ENCODE measurements at regions not wholly inside any gene's neighbourhood (a gene's known extent, or its start where the extent isn't known, plus 50 kb on each side); places are given as distances from the start of the nearest gene placed in this dataset.

DNA sequence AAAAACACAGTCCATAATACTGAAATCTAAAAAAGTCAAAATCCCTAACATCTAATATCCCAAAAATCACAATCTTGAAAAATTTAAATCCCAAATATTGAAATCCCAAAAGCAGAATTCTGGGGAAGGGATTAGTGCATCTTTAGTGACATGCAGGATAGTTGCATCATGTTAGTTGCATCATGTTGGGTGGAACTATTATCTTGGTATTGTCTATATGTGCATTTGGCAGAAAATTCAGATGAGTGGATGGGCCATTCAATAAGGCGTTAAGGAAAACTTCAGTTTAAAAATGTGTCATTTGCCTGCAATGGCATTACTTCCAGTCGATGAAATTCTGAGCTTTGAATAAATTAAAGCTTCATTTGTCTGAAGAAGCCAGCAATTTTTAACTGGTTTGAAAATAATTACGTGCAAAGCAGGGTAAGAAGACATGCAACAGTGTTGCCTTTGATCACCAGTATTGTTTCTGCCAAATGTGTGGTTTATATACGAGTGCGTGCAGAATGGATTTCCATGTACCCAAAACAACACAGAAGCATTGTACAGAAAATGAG, 221.4 kb upstream of the NFE2L3 start:
- DNase-seq = no peak

- DNase-seq = no peak
Observed at GRCh38 chr7:25931156-25931555, 220.8 kb upstream of the NFE2L3 start.

GRCh38 chr7:25933921-25934320, 218.1 kb upstream of the NFE2L3 start:
- DNase-seq = no peak

DNA sequence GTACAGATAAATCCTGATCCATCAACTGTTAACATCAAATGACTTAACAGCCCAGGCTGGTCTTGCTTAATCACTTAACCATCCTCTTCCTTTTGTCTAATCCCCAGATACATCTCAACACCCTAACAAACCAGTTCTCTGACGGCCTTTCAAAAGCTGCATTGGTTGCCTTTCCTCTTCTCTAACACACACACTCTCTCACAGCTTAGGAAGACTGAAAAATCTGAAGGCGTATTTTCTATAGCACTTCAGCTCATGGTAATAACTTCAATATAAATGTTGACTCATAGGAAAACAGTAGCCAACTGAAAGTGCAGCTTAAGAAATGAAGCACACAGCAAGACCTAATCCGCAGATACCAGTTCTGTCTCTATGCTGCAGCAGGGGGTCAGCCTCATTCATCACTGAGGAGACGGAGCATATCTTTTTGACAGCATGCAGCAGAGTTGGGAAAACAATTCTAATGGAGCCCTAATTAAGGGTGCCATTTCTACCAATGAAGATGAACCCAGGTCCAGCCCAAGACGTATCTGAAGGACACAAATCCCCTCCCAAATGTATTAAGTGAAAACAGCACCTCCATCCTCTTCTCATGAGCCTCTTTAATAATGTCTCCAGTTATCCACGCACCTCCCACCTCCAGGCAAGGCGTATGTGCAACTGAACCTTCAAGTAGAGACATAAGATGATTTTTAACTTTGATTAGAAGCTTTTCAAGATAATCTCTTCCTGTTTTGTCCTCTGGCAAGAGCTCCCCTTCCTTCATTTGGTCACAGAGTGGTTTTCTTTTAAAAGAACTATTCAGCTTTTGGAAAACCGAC, 211.7 kb upstream of the NFE2L3 start:
- no peak for DNase-seq

DNA sequence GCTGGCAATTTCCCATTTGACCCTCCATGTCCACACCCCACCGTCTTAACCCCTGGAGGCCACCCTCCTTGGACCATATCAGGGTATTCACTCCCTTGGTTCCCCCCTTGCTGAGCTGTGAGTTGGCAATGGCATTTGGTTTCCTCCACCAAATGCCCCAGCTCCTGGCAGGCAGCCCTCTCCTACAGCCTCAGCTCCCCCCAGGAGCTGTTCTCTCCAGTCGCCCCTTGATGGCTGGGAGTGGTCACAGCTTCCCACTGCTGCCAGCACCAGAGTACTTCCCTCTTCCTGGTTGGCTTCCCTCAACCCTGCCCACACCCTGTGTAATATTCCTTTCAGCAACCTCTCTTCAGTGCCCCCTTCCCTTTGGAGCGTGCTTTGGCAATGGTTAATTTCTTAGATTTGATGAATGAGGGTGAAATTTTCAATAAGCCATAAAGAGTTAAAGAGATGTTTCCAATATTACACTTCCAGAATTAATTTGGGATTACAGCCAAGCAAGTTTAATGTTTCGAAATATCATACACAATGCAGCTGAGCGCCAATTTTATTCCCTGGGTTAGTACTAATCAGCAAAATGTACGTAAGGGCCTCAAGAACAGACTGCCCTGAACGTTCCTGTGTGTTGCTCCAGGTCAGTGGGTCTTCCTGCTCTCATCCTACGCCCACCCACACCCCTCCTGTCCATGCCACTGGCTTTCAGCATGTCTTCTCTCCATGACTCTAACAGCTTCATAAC, 207.1 kb upstream of the NFE2L3 start:
- no peak for DNase-seq

GRCh38 chr7:25945608-25946007, 206.4 kb upstream of the NFE2L3 start:
- DNase-seq = no peak

GRCh38 chr7:25946181-25946580, 205.8 kb upstream of the NFE2L3 start:
- no peak for DNase-seq

- DNase-seq = no peak
Observed at GRCh38 chr7:25947669-25948516, 204.1 kb upstream of the NFE2L3 start.

GRCh38 chr7:25949736-25950487, 202.1 kb upstream of the NFE2L3 start:
- DNase-seq = no peak

DNA sequence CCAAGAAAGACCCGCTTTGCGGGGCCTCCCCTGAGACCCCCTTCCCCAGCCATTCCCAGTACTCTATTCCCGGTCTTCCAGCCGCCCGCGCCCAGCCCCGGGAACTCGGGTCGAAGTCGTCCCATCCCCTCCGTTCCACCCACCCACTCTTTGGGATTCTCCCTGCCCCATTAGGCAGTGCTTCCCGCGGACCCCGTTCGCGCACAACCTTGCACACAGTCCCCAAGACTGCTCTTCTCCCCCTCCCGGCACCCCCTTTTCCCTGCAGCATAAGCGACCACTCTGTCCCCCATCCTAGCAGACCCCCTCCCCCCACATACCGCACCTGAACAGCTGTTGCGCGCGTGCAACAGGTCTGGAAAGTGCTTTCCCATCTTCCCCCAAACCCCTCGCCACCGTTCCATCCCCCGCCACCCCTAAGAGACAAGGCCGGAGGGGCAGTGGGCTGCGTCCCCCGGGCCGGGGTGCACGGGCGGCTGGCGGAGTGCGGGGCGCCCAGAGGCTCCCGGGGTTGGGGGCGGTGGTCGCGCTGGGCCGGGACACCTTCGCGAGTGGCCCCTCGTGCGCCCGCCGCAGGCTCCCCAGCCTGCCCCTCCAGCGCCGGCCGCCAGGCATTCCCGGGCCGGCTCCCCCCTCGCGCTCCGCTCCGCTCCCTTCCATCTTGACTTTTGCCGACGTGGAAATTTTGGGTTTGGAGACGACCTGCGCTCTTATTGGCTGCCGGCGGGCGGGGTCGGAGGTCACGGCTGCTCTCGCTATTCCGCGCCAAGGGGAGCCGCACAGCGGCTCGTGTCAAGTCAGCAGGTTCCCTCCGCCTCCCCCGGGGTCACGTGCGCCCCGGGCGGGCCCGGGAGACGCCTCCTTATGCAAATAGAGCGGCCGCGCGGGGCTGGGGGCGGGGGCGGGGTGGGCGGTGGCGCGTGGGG, 201.2 kb upstream of the NFE2L3 start:
- DNase-seq = no peak

DNA sequence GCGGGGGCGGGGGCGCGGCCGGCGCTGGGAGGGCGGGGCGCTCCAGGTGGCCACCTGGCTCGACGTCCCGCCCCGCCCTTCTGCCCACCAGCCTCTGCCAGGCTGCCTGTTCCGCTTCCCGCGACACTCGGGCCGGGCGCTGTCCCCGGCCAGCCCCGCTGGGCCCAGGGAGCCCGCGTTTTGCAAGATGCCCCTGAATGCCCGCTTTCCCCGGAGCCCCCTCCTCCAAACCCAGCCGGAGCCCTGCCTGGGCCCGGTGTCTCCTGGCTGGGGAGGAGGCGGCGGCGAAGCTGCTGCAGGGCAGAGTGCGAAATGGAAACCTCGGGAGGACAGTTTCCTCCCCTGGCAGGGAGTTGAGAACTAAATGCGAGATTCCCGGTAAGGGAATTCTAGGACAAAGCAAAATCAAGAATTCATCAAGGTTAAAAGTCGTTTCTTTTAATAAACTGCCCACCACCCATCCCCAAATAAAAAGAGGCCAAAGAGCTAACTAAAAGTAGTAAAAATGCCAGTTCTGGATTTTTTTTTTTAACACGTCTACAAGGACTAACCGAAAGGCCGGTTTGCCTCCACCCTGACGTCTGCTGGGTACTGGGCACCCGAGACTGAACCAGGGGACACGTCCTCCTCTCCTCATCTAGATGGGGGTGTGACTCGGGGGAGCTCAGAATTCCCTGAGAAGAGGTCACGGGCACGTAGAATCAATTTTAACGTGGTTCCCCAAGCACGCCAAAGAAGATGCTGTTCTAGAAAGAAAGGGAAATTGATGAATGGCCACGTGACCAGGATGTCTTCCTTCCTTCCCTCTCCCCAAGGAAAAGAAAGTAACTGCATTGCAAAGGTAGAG, 200.4 kb upstream of the NFE2L3 start:
- no peak for DNase-seq

DNA sequence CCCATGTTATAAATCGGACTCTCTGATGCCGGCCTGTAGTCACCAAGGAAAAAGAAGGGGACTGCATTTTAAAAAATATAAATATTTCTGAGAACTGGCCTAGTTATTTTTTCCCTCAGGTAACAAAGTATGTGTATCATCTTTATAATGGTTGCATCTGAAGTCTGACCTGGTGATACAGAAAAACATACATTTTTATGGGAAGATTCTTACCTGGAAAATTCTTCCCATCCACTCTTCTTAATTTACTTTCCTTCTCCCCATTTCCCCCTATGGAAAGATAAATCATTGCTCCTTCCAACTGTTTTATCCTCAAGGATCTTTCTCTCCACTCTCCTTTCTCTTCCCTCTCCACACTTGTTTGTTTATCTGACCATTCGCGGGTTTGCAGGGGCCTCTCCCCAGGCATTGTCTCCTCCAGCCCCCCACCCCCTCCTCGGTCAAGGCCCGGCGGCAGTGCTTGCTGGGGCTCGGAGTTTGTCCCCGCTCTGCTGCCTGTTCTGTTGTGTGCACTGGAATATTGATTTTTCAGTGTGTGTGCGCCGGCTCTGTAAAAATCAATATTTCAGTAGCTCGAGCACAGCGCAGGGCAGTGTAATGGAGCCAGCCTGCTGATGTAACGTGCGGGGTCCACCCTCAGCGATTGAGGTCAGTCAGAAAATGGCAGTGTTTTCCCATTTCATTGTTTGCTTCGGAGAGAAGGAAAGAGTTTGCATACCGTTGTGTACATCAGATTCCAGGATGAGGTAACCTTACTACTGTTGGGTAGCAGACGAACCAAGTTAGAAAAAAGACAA, 199.5 kb upstream of the NFE2L3 start:
- DNase-seq = no peak

GRCh38 chr7:25953859-25954258, 198.1 kb upstream of the NFE2L3 start:
- no peak for DNase-seq

DNA sequence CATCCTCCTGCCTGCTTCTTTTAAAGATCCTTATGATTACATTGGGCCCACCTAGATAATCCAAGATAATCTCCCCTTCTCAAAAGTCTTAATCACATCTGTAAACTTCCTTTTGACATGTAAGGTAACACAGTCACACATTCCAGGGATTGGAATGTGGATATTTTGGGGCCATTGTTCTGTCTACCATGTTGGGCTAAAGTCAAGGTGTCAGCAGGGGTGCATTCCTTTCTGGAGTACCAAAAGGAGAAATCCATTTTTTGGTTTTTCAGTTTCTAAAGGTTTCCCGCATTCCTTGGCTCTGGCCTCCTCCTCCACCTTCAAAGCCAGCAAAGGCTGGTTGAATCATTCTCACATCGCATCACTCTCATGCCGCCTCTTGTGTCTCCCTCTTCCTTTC, 197.6 kb upstream of the NFE2L3 start:
- no peak for DNase-seq

- DNase-seq = no peak
Observed at GRCh38 chr7:25959168-25959734, 192.7 kb upstream of the NFE2L3 start.

DNA sequence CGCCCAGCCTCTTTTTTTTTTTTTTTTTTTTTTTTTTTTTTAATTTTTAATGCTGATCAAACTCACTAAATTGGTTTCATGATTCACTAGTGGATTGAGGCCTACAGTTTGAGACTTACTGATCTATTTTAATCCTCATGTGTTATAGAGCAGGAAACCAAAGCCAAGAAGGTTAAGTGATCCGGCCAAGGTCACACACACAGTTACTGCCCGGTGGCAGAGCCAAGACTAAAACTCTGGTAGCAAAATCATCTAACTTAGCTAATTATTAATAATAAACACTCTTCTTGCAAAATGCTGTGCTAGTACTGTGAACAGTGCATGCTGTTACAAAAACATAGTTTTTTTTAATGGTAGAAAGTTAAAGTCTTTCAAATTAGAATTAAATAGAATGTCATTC, 188.3 kb upstream of the NFE2L3 start:
- DNase-seq = no peak

GRCh38 chr7:25964483-25964991, 187.5 kb upstream of the NFE2L3 start:
- no peak for DNase-seq

DNA sequence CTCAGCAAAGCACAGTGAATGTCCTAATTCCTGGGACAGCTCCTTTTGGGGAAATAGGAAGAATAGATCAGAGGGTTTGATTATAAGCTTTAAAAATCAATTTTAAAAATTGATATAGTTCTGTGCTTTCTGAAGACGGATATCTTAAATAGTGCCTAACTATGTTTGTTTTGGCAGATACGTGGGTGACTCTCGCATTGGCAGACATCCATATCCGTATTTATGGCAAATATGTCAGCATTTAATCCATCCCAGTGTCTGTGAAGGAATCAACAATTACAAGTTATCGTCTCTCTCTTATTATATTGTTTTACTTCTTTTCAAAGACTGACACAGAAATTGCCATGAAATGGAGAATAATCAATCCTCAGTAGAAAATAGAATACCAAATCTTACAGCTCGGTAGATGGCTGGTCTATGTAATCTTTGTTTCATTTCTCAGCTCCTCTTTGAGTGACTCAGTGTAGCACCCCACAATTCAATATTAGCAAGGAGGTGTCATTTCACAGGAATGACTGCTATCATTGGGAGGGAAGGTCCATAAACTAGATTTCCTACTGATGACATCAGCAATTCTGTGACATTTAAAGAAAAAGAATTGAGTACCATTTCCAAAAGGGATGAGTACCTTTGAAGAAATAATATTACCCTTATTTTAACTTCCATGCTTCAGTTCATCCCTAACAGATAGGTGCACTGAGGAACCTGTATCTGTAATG, 186.4 kb upstream of the NFE2L3 start:
- DNase-seq = no peak

Measured in amniotic stem cell (primary cell).